AG04450 (cell line): ENCODE measurements at regions not wholly inside any gene's neighbourhood (a gene's known extent, or its start where the extent isn't known, plus 50 kb on each side); places are given as distances from the start of the nearest gene placed in this dataset.

Experiments used
- CTCF ChIA-PET: fragments of 300-600, 350-600 bp; formaldehyde crosslinking; extraction: SDS; loops from one replicate; lab custom pipeline; 2022; ENCODE audit warnings: antibody characterized with exemption, inconsistent platforms; lab: Charles Lee
- POLR2A ChIA-PET: fragments of 350-600 bp; formaldehyde crosslinking; extraction: SDS; loops from one replicate; lab custom pipeline; 2021; ENCODE audit warnings: antibody characterized with exemption, inconsistent platforms; lab: Yijun Ruan, JAX
- DNase-seq: peaks from one replicate; pipeline ENCODE4 v3.0.0-alpha.2; 2011; ENCODE audit warnings: low read depth, low spot score
- H3K27ac ChIP-seq: one replicate; pipeline ENCODE4 v1.5.1; 2012; ENCODE audit warnings: low read depth, low read length, control low read depth
- H3K27me3 ChIP-seq: one replicate; pipeline ENCODE4 v1.6.0; 2012; ENCODE audit warnings: low read length; ENCODE audit not compliant: control insufficient read depth, insufficient read depth
- H3K4me3 ChIP-seq: 2 replicates; pipeline ENCODE4 v1.5.1; 2011; ENCODE audit warnings: mild to moderate bottlenecking, low read depth, low read length, control low read depth
- H3K9me3 ChIP-seq: 2 replicates; pipeline ENCODE4 v1.5.1; 2012; ENCODE audit warnings: low read length; ENCODE audit not compliant: control insufficient read depth, insufficient read depth
- CTCF ChIP-seq: IDR thresholded peaks from 2 replicates; pipeline ENCODE4 v1.5.1; 2011; ENCODE audit warnings: low read depth, low read length, control low read depth, inconsistent platforms

- ChIA-PET POLR2A (no interaction called here), CTCF (no interaction called here)
- Histone ChIP-seq H3K27me3 (no peaks in the 10 kb centered on the region), H3K4me3 (no peak overlapping the region), H3K9me3 (no peaks in the 10 kb centered on the region; the same call in 1 of the 2 replicates), H3K27ac (no peak overlapping the region)
- DNase-seq = no peak
- TF ChIP-seq CTCF = no peak
These were observed 154.9 kb upstream of the ARHGAP28 start for GRCh38 chr18:6574631-6575030.

GRCh38 chr18:6575908-6576307 is 153.6 kb upstream of the ARHGAP28 start:
- Histone ChIP-seq H3K27me3 (no peaks in the 10 kb centered on the region), H3K4me3 (no peak overlapping the region), H3K27ac (no peak overlapping the region), H3K9me3 (no peaks in the 10 kb centered on the region; the same call in 1 of the 2 replicates)
- TF ChIP-seq CTCF = no peak
- POLR2A ChIA-PET = no interaction called here
- DNase-seq = no peak
- CTCF ChIA-PET = no interaction called here

GRCh38 chr18:6576718-6577375 is 152.7 kb upstream of the ARHGAP28 start:
- DNase-seq = no peak
- Histone ChIP-seq H3K27ac (no peak overlapping the region), H3K4me3 (no peak overlapping the region), H3K27me3 (no peaks in the 10 kb centered on the region), H3K9me3 (no peaks in the 10 kb centered on the region)
- no peak for TF ChIP-seq CTCF
- POLR2A ChIA-PET = interaction anchor here (0.7 kb wide), 1 partner anchor 26 kb away, joined by 7 read pairs; no protein-coding TSS in a partner anchor
- CTCF ChIA-PET = no interaction called here

- DNase-seq = no peak
- CTCF ChIA-PET = no interaction called here
- Histone ChIP-seq H3K27ac (no peak overlapping the region), H3K27me3 (no peaks in the 10 kb centered on the region), H3K9me3 (no peaks in the 10 kb centered on the region), H3K4me3 (no peak overlapping the region)
- POLR2A ChIA-PET = no interaction called here
- TF ChIP-seq CTCF = no peak
These were observed 150.8 kb upstream of the ARHGAP28 start for GRCh38 chr18:6578686-6579085.

- CTCF ChIA-PET = no interaction called here
- Histone ChIP-seq H3K27me3 (no peaks in the 10 kb centered on the region), H3K27ac (no peak overlapping the region), H3K4me3 (no peak overlapping the region), H3K9me3 (no peaks in the 10 kb centered on the region)
- POLR2A ChIA-PET = no interaction called here
- no peak for DNase-seq
- no peak for TF ChIP-seq CTCF
These were observed 150.0 kb upstream of the ARHGAP28 start for GRCh38 chr18:6579486-6579885.
